NCI-H1092 (cell line): ENCODE measurements at regions not wholly inside any gene's neighbourhood (a gene's known extent, or its start where the extent isn't known, plus 50 kb on each side); places are given as distances from the start of the nearest gene placed in this dataset.
"Not testable (repeated sequence)": the region's sequence is repeated elsewhere in the genome, so short reads cannot be mapped to it uniquely, and the experiment has no call there.

Experiments used
- DNase-seq: peaks from one replicate; lab custom pipeline; 2025; lab: John Stamatoyannopoulos, UW

DNA sequence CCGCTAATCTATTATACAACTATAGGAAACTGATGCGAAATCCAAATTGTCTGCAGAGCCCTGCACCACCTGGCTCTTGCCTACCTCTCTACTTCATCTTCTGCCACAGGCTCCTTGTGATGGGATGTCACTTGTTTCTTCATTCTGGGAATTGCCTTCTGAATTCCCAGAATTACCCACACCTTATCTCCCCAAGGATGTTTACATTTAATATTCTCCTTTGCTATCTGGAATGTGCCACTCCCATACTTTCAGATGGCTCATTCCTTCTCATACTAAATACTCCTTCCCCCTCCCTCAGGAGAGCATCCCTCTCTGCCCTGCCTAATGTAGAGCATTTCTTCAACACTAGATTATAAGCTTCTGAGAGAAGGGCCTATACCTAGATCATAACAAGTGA lies 573.1 kb downstream of the GALC start:
- DNase-seq, result no peak

DNA sequence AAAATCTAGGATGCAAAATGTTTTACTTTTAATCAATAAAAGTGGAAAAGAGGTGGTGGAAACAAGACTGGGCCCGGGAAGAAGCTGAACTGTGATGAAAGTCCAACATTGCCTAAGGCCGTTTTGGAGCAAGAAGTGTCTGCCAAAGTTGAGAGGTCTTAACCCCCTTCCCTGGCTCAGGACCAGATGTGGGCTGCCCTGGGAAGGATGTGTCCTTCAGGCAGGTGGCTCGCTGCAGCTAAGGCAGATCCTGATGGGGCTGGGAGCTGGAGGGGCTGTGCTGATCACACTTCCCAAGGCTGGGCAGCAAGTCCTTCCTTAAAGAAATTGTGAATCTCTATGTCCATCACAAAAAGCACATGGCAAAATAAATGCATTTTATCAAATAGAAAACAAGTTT lies 581.6 kb downstream of the GALC start:
- DNase-seq, result no peak

GRCh38 chr14:87409393-87409792 lies 583.6 kb downstream of the GALC start:
- no peak for DNase-seq

DNA sequence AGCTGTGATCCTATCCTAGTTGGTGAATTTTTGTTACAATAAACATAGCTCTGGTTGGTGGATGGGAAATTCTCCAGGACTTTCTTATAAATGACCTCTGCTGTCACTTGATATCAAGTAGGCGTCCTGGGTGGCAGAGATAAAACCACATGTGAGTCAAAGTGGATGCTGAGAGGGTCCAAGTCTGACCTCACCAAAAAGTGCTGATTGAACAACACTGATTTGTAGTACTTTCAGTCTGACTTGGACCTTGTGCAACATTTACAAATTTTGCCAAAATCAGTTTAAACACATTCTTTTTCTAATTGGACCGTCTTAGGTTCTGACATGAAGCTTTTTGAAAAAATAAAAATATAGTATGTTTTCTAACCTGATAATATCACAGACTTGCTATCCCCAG lies 585.6 kb downstream of the GALC start:
- no peak for DNase-seq

GRCh38 chr14:87405563-87405962 lies 587.4 kb downstream of the GALC start:
- no peak for DNase-seq

DNA sequence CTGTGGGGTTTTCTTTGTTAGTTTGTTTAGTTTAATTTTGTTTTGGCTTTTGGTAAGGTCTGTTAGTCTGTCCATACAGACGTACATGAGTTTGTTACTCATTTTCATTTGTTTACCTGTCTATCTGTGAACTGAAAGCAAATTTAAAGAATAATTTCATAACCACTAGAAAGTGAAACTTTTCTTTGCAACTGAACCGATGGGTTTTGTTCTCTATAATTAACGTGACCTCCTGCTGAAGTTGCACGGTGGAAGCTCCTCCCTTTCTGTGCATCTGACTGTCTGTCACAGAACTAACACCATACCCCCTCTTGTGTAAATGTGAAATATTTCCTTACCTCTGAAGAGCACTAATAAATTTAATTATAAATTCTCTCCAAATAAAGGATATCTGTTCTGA lies 595.5 kb downstream of the GALC start:
- DNase-seq, result no peak

DNA sequence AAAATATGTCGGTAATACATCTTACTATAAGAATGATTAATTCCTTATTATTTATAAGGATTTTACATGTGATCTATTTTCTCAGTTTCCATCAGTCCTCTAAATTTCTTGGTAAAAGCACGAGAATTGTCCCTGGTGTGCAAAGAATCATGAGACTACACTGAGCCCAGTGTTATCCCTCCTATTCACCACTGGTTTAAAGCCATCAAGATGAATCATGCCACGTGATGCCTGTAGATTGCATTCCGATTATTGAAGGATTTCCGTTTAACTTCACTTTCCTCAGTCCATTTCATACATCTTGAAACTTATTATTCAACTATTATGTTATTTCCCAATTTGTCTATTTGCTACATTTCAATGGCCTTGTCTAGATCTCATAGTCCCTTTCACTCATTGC lies 601.9 kb downstream of the GALC start:
- no peak for DNase-seq

GRCh38 chr14:87388946-87389345 lies 604.0 kb downstream of the GALC start:
- DNase-seq, result no peak

- no peak for DNase-seq
Measured at GRCh38 chr14:87387806-87388205, 605.2 kb downstream of the GALC start.

- DNase-seq, result no peak
Measured at GRCh38 chr14:87386524-87386923, 606.5 kb downstream of the GALC start.

GRCh38 chr14:87380054-87380453 lies 612.9 kb downstream of the GALC start:
- DNase-seq, result no peak

GRCh38 chr14:87368751-87369150 lies 624.2 kb downstream of the GALC start:
- DNase-seq, result no peak

DNA sequence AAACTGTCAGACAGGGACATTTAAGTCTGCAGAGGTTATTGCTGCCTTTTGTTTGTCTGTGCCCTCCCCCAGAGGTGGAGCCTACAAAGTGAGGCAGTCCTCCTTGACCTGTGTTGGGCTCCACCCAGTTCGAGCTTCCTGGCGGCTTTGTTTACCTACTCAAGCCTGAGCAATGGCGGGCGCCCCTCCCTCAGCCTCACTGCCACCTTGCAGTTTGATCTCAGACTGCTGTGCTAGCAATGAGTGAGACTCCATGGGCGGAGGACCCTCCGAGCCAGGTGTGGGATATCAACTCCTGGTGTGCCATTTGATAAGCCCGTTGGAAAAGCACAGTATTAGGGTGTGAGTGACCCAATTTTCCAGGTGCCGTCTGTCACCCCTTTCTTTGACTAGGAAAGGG lies 632.7 kb downstream of the GALC start:
- not testable (repeated sequence) for DNase-seq

- DNase-seq, result no peak
Measured at GRCh38 chr14:87351007-87351406, 642.0 kb downstream of the GALC start.

DNA sequence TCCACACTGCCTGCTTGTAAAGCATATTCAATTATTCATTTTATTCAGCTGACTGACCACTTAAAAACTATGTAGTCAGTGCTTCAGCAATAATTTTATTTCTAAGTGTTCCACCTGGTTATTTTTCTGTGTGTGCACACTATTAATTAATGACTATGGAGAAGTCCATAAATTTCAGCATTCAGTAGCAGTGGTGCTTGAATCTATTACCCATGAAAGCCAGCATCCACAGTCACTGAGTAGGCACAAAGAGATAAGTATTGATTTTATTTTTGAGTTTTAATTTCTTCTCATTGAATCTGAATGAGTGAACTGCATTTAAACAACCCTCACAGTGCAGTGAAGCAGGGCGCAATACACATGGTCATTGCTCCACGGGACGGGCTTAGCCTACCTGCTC lies 643.1 kb downstream of the GALC start:
- no peak for DNase-seq

GRCh38 chr14:87343652-87344051 lies 649.3 kb downstream of the GALC start:
- no peak for DNase-seq

DNA sequence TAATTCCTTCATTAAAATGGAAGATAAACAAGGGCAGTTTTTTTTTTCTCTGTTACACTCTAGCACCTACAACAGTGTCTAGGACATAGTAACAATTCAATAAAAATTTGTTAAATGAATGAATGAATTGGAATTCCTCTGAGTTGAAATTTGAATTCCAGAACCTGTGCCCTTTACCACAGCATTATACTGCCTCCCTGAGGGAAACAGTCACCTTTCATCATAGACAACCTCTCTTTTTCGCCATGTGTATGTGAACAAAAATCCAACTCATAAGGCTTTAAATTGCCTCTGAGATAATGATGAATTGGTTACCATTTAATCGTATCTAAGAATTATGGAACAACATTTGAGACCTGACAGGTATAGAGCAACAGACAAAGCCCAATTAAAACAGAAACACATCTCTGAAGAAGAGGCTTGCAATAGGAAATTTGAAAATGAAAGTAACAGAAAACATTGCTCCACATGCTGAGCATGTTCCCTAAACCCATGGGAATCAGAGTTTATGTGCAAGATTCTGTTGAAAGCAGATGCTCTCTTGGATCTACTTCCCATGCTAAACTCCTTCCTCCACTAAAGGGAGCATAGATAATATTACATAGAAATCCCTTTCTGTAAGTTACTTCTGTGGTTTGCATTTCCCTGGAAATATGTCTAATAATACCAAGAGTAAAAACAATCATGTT lies 657.8 kb downstream of the GALC start:
- no peak for DNase-seq

DNA sequence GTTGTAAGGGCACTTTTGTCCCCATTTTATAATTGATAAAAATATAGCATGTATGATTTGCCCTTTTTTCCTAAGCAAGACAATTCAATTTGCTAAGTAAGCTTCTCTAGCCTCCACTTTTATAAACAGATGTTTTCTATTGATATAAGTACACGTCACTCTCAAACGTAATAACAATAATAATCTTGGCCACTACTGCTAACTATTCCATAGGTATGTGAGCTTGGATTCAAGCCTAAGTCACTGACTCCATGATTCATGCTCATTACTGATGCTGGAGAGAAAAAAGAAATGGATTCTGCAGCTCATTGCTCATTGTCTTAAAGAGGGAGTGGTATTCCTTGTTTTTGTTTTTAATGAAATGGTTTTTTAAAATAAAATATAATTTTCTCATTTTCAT lies 661.0 kb downstream of the GALC start:
- DNase-seq, result no peak

DNA sequence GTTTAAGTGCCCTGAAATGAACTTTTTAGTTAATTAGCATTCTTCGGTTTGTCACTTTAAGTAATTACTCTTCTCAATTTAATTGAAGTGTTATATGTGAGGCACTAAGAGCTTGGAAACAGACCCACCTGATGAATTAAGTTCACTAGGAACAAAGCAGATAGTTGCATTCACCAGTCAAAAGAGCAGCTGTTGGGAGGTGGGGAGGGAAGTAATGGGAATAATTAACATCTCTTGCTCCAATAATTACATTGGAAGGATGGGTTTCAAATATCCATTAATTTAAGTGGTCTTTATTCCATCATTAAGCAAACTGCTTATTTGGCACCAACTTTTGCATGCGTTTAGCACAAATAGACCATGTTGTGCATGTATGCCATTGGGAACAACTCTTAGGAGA lies 667.2 kb downstream of the GALC start:
- DNase-seq, result peak; percentile 26

DNA sequence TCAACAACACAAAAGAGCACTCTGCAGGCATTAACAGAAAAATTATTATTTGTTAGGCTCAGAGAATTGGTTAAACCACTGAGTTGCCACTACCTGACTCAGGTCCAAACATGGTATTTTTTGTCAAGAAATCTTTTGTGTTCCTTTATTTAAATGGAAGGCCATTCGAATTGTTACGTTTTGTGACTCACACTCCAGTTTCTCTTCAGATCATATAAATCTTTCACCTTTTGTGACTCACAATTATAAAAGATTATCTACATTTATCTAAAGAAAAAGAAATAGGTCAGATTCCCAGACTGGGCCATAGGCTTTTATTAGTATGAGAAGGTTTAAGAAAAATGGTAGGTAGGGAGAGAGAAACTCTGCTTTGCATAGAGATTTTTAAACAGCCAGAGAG lies 669.8 kb downstream of the GALC start:
- no peak for DNase-seq

DNA sequence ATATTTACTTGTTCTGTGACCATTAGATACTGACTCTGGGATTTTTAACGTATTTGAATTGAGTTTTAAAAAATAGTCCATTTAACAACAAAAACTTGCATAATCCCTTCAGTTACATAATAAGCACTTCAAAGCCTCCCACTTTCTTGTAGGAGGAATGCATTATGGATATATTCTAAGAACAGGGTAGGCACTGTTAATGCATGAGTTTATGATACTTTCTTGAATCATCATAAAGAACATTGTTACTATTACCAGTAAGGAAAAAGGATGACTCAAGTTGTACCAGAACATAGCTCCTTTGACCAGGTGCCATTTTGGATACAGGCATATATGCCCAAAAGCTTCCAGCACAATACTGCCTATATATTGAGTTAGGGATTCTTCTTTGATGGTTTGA lies 671.4 kb downstream of the GALC start:
- DNase-seq, result no peak

DNA sequence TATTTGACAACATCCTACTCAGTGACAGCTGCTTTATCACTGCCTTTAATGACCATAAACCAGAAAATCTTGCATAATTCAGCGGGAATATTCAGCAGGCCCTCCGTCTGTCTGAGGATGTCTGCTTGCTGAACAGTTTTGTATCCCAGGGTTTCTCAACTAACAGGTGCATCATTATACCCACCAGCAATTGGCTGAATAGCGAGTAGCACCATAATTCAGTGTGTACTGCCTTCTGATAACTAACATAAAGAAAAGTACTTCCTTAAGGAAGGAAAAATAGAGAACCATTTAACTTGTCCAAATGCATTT lies 680.1 kb downstream of the GALC start:
- no peak for DNase-seq

DNA sequence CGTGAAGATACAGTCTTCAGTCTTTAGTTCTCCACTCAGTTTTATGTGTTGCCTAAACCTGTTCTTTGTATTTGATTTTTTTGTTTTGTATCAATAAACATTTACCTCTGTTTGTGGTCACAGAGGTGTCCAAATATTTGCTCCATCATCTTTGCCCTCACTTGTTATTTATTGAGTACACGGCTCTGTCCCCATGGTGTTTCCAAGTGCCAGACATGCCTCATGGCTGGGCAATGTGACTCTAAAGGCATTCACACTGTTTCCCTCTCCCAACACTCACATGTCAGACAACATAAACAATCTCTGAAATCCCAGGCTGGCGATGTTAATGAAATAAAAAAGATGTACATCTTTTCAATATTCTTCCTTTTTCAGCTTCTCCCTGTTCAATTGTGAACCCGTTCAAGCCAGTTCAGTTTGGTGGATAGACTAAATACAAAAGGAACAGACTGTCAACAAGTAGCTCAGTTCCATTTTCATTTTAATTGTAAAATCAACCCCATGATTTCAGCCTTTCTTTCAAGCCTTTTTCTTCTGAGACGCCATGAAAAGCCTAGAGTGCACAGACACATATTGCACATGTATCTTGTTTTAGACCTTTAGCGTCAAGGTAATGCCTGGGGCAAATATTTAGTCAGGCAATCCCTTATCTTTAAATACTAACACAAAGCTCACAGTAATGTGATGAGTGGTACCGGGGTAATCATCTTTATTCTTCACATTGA lies 680.7 kb downstream of the GALC start:
- no peak for DNase-seq

GRCh38 chr14:87309557-87309956 lies 683.4 kb downstream of the GALC start:
- DNase-seq, result no peak
